GM12878 (cell line): ENCODE measurements at regions not wholly inside any gene's neighbourhood (a gene's known extent, or its start where the extent isn't known, plus 50 kb on each side); places are given as distances from the start of the nearest gene placed in this dataset.

ENCODE experiments used
- ATAC-seq: fragments of 200-7000 bp; cut with Tn5 transposase; 3 replicates; pipeline ENCODE4 v1.9.1; 2020; ENCODE audit warnings: mild to moderate bottlenecking, moderate library complexity
- BruUV-seq: library from RNA; stranded (reverse); fragments of 400-500 nt; replicated peaks from 2 replicates; lab custom pipeline; 2021; lab: Mats Ljungman, UMichigan
- CTCF ChIA-PET: fragments of 300-600 bp; sonication (Branson Sonifier 250); formaldehyde crosslinking; extraction: SDS; loops from one replicate; lab custom pipeline; 2021; ENCODE audit warnings: inconsistent platforms; lab: Yijun Ruan, JAX
- POLR2A ChIA-PET: fragments of 350-600 bp; formaldehyde crosslinking; extraction: SDS; loops from one replicate; lab custom pipeline; 2021; ENCODE audit warnings: inconsistent platforms; lab: Charles Lee
- RAD21 ChIA-PET: fragments of 300-600 bp; sonication (Branson Sonifier 250); formaldehyde crosslinking; loops from one replicate; lab custom pipeline; 2023; ENCODE audit warnings: antibody characterized with exemption; ENCODE audit not compliant: unreplicated experiment; lab: Charles Lee
- SMC1A ChIA-PET: fragments of 300-600 bp; sonication (Branson Sonifier 250); formaldehyde crosslinking; loops from one replicate; lab custom pipeline; 2023; ENCODE audit not compliant: unreplicated experiment, uncharacterized antibody; lab: Charles Lee
- DNase-seq: peaks from one replicate; pipeline ENCODE4 v3.0.0-alpha.2; 2011; ENCODE audit warnings: low read depth, low spot score
- FAIRE-seq: peaks from 3 replicates; lab custom pipeline; 2011; peaks lifted over from hg19 to GRCh38; lab: Jason Lieb, UNC
- H2AFZ ChIP-seq: 2 replicates; pipeline ENCODE4 v1.6.0; 2011; ENCODE audit warnings: low read depth, low read length, control low read depth; ENCODE audit not compliant: control insufficient read depth
- H3K27ac ChIP-seq: 2 replicates; pipeline ENCODE4 v1.5.1; 2011; ENCODE audit warnings: control low read depth; ENCODE audit not compliant: control insufficient read depth, insufficient read depth
- H3K27me3 ChIP-seq, 2 experiments: replicated peaks in 1 of 2; 2 replicates each; pipeline versions ENCODE4 v1.6.0 to v1.6.1; 2011; ENCODE audit warnings: low read length in 1 of 2; ENCODE audit not compliant: control insufficient read depth in 2 of 2, insufficient read depth in 2 of 2
- H3K36me3 ChIP-seq, 2 experiments: 2 replicates each; pipeline ENCODE4 v1.5.1; 2011; ENCODE audit warnings: low read length in 1 of 2; ENCODE audit not compliant: control insufficient read depth in 2 of 2, insufficient read depth in 2 of 2
- H3K4me1 ChIP-seq: 2 replicates; pipeline ENCODE4 v1.6.1; 2011; ENCODE audit warnings: mild to moderate bottlenecking, low read length, moderate library complexity, mixed read lengths; ENCODE audit not compliant: control insufficient read depth, insufficient read depth
- H3K4me2 ChIP-seq: 2 replicates; pipeline ENCODE4 v1.6.0; 2011; ENCODE audit warnings: control low read depth; ENCODE audit not compliant: control insufficient read depth, insufficient read depth
- H3K4me3 ChIP-seq: fragments of 200-600 bp; sonication (generic); 2 replicates; pipeline ENCODE4 v1.5.1; 2016
- H3K79me2 ChIP-seq: 2 replicates; pipeline ENCODE4 v1.6.0; 2011; ENCODE audit warnings: low read length; ENCODE audit not compliant: control insufficient read depth, insufficient read depth
- H3K9ac ChIP-seq: 2 replicates; pipeline ENCODE4 v1.8.0; 2011; ENCODE audit warnings: low read length, control low read depth, mixed read lengths; ENCODE audit not compliant: control insufficient read depth, insufficient read depth
- H3K9me3 ChIP-seq: replicated peaks from 3 replicates; pipeline ENCODE4 v1.5.1; 2011; ENCODE audit warnings: mild to moderate bottlenecking, low read length; ENCODE audit not compliant: control insufficient read depth, insufficient read depth
- H4K20me1 ChIP-seq: 2 replicates; pipeline ENCODE4 v1.6.0; 2011; ENCODE audit not compliant: control insufficient read depth, insufficient read depth
- ASH2L ChIP-seq: fragments of 300-600, 200-600 bp; sonication (generic); IDR thresholded peaks from 2 replicates; pipeline ENCODE4 v1.6.1; 2017; ENCODE audit warnings: low read depth, mild to moderate bottlenecking, borderline replicate concordance
- CEBPZ ChIP-seq: fragments of 150-350 bp; IDR thresholded peaks from 2 replicates; pipeline ENCODE4 v1.6.1; 2016; ENCODE audit warnings: low read depth, low read length
- EP300 ChIP-seq, 2 experiments: fragments of 150-350 bp in 1 of 2; IDR thresholded peaks; 2 replicates each; pipeline ENCODE4 v1.6.1; 2011 to 2012; ENCODE audit warnings: low read depth in 2 of 2, low read length in 2 of 2, borderline replicate concordance in 1 of 2, improper control_type of control experiment in 1 of 2, inconsistent platforms in 1 of 2; ENCODE audit not compliant: control insufficient read depth in 1 of 2
- FOS ChIP-seq: IDR thresholded peaks from 3 replicates; pipeline ENCODE4 v1.6.1; 2011; ENCODE audit warnings: borderline replicate concordance; ENCODE audit not compliant: insufficient read length; ENCODE audit errors: extremely low read depth
- HCFC1 ChIP-seq: fragments of 150-350 bp; IDR thresholded peaks from 2 replicates; pipeline ENCODE4 v1.6.1; 2014; ENCODE audit warnings: low read length
- MXI1 ChIP-seq: fragments of 150-350 bp; IDR thresholded peaks from 2 replicates; pipeline ENCODE4 v1.6.1; 2011; ENCODE audit warnings: low read depth, mild to moderate bottlenecking, inconsistent platforms, low read length, improper control_type of control experiment
- NR2C1 ChIP-seq: fragments of 450-650 bp; IDR thresholded peaks from 2 replicates; pipeline ENCODE4 v1.6.1; 2017; ENCODE audit warnings: antibody characterized with exemption, mild to moderate bottlenecking, moderate library complexity
- SUPT20H ChIP-seq: IDR thresholded peaks from 2 replicates; pipeline ENCODE4 v1.6.1; 2011; ENCODE audit warnings: low read depth, mild to moderate bottlenecking, low read length, moderate library complexity, borderline replicate concordance; ENCODE audit not compliant: control insufficient read depth
- TCF3 ChIP-seq: IDR thresholded peaks from 2 replicates; pipeline ENCODE4 v1.6.1; 2012; ENCODE audit warnings: low read depth, mild to moderate bottlenecking, low read length, borderline replicate concordance; ENCODE audit not compliant: insufficient read depth
- WRNIP1 ChIP-seq: IDR thresholded peaks from 2 replicates; pipeline ENCODE4 v1.6.1; 2011; ENCODE audit warnings: low read depth, low read length, improper control_type of control experiment, borderline replicate concordance
- YY1 ChIP-seq: IDR thresholded peaks from 2 replicates; pipeline ENCODE4 v1.6.1; 2011; ENCODE audit warnings: low read depth, mild to moderate bottlenecking, low read length
- ZBED1 ChIP-seq: IDR thresholded peaks from 2 replicates; pipeline ENCODE4 v1.6.1; 2016; ENCODE audit warnings: borderline replicate concordance
- WGBS: methylation state at CpG from one replicate; pipeline ENCODE4 v1.1.6; 2016; ENCODE audit warnings: low lambda C conversion rate; ENCODE audit not compliant: insufficient replicate concordance, insufficient coverage; ENCODE audit errors: missing lambda C conversion rate; 5-methylcytosine and 5-hydroxymethylcytosine counted together
- in situ Hi-C: fragments of 300-500 bp; cut with MboI; formaldehyde crosslinking; loops from 9 replicates; pipeline ENCODE4 v1.14.3; 2018; ENCODE audit warnings: mixed read lengths
- intact Hi-C: fragments of 100-400 bp; cut with micrococcal nuclease; formaldehyde crosslinking; loops from one replicate; pipeline ENCODE4 v1.14.2; 2022; ENCODE audit not compliant: unreplicated experiment
- TF ChIP-seq, protein P1 (sequence below): fragments of 450-650 bp; formaldehyde crosslinking; IDR thresholded peaks from 2 replicates; pipeline ENCODE4 v1.4.0; 2022; ENCODE audit warnings: mild to moderate bottlenecking, moderate library complexity

DNA sequence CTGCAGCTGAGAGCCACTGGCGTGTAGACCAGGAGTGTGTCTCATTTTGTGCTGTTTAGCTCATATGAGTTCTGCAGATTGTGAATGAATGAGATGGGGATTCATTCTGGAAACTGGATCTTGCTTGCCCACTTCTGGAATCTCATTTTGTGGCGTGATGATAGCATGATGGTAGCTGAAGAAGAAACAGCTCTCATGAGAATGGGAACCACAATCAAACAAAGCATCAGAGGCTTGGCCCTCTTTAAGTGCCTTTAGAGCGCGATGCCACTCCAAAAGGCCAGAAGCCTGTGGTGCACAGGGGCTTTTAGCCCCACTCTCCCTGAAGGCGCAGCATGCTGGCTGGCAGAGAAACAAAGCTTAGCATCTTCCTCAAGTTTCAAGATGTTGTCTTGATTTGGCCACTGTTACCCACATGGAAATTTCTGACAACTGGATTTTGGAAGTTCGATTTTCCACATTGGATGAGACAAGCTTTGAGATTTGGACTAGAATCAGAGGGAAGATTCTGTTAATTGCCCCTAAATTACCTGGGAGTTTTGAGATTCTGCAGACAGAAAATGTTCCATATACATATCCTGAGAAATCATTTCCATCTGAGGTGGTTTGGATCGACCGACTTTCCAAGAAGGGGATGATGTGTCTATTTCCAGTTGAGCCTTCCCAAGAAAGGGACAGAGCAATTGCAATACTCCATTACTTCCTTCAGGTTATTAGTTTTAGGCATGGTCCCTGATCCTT, 234.5 kb downstream of the VAPA start:
- no peak for DNase-seq
- no peaks in the 10 kb centered on the region for H3K4me1 ChIP-seq
- BruUV-seq: no TSS peak
- ATAC-seq: no peak
- 55% methylated on average over 8 of the region's 8 CpGs for WGBS
- no peak overlapping the region for H2AFZ ChIP-seq
- no peak overlapping the region for H3K4me3 ChIP-seq
- H3K4me2 ChIP-seq: no peak overlapping the region
- H3K79me2 ChIP-seq: no peaks in the 10 kb centered on the region
- H3K9me3 ChIP-seq: no peaks in the 10 kb centered on the region
- POLR2A ChIA-PET: no interaction called here
- H3K9ac ChIP-seq: no peak overlapping the region
- SMC1A ChIA-PET: no interaction called here
- no peaks in the 10 kb centered on the region for H4K20me1 ChIP-seq
- CTCF ChIA-PET: no interaction called here
- H3K27me3 ChIP-seq: peaks cover 0 to 3% of the 10 kb centered on the region in 2 experiments; a peak in 2 of 4 replicates
- no peak for FAIRE-seq
- in situ Hi-C loops: no loop called here
- intact Hi-C loops: no loop called here
- H3K36me3 ChIP-seq: no peaks in the 10 kb centered on the region
- RAD21 ChIA-PET: no interaction called here
- H3K27ac ChIP-seq: no peak overlapping the region
- TF ChIP-seq ZBED1: no peak
- TF ChIP-seq CEBPZ: no peak
- no peak for TF ChIP-seq YY1
- no peak for TF ChIP-seq ASH2L
- no peak for TF ChIP-seq WRNIP1
- TF ChIP-seq, protein P1, sequence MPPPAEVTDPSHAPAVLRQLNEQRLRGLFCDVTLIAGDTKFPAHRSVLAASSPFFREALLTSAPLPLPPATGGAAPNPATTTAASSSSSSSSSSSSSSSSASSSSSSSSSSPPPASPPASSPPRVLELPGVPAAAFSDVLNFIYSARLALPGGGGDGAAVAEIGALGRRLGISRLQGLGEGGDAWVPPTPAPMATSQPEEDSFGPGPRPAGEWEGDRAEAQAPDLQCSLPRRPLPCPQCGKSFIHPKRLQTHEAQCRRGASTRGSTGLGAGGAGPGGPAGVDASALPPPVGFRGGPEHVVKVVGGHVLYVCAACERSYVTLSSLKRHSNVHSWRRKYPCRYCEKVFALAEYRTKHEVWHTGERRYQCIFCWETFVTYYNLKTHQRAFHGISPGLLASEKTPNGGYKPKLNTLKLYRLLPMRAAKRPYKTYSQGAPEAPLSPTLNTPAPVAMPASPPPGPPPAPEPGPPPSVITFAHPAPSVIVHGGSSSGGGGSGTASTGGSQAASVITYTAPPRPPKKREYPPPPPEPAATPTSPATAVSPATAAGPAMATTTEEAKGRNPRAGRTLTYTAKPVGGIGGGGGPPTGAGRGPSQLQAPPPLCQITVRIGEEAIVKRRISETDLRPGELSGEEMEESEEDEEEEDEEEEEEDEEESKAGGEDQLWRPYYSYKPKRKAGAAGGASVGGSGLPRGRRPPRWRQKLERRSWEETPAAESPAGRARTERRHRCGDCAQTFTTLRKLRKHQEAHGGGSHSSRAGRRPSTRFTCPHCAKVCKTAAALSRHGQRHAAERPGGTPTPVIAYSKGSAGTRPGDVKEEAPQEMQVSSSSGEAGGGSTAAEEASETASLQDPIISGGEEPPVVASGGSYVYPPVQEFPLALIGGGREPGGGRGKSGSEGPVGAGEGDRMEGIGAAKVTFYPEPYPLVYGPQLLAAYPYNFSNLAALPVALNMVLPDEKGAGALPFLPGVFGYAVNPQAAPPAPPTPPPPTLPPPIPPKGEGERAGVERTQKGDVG (CRISPR knock-in tag): no peak
- no peak for TF ChIP-seq NR2C1
- TF ChIP-seq MXI1: no peak
- no peak for TF ChIP-seq HCFC1
- TF ChIP-seq FOS: no peak
- TF ChIP-seq TCF3: no peak
- TF ChIP-seq EP300 (IDR thresholded peaks at IDR 0.05; ENCODE audit: borderline replicate concordance in 1 of 2, control insufficient read depth in 1 of 2, low read depth in 2 of 2, low read length in 2 of 2): no peak
- TF ChIP-seq SUPT20H: no peak
